Right lobe of liver (tissue), 6 donors: ENCODE measurements at regions not wholly inside any gene's neighbourhood (a gene's known extent, or its start where the extent isn't known, plus 50 kb on each side); places are given as distances from the start of the nearest gene placed in this dataset.

Source experiments
- ATAC-seq, 4 donors: fragments of 200-7000 bp; cut with Tn5 transposase; one replicate each; pipeline ENCODE4 v1.9.1; 2020; ENCODE audit warnings: mild to moderate bottlenecking in 4 of 4, moderate library complexity in 4 of 4
- DNase-seq, 3 donors: peaks; one replicate each; pipeline ENCODE4 v3.0.0-alpha.2; 2020
- H3K27ac ChIP-seq, 3 donors: fragments of 200-600 bp; one replicate each; pipeline ENCODE4 v1.8.0; 2022
- H3K27me3 ChIP-seq, 2 donors: fragments of 200-600 bp; one replicate each; pipeline ENCODE4 v1.8.0; 2022
- H3K36me3 ChIP-seq, 4 donors: fragments of 200-600 bp; sonication (generic) in 1 of 4; one replicate each; pipeline versions ENCODE4 v1.5.1 to v1.8.0; 2017 to 2022; ENCODE audit warnings: control low read depth in 1 of 4
- H3K4me1 ChIP-seq, 4 donors: fragments of 200-600 bp; sonication (generic) in 1 of 4; one replicate each; pipeline versions ENCODE4 v1.5.1 to v1.8.0; 2017 to 2022; ENCODE audit warnings: control low read depth in 1 of 4
- H3K4me3 ChIP-seq, 3 donors: fragments of 200-600 bp; one replicate each; pipeline ENCODE4 v1.8.0; 2022
- H3K9me3 ChIP-seq, 4 donors: fragments of 200-600 bp; sonication (generic) in 1 of 4; one replicate each; pipeline versions ENCODE4 v1.5.1 to v1.8.0; 2017 to 2022; ENCODE audit warnings: control low read depth in 1 of 4
- POLR2A ChIP-seq: fragments of 450-650 bp; IDR thresholded peaks from one replicate; pipeline ENCODE4 v1.6.1; 2017; ENCODE audit warnings: antibody characterized with exemption, mild to moderate bottlenecking
- WGBS: methylation state at CpG from one replicate; pipeline ENCODE4 v1.1.6; 2018; ENCODE audit warnings: low coverage, low lambda C conversion rate; ENCODE audit not compliant: insufficient coverage; ENCODE audit errors: missing lambda C conversion rate; 5-methylcytosine and 5-hydroxymethylcytosine counted together
- intact Hi-C, 2 donors: fragments of 100-400 bp; cut with DNase I; formaldehyde crosslinking; loops; one replicate each; pipeline versions ENCODE4 v1.11.2 to v1.14.1; 2022
- TF ChIP-seq, protein P1 (sequence below), 4 donors: fragments of 200-600 bp in 3 of 4; fragments of 450-650 bp in 1 of 4; IDR thresholded peaks; one replicate each; pipeline versions ENCODE4 v1.5.1 to v1.8.0; 2016 to 2022; ENCODE audit warnings: antibody characterized with exemption in 4 of 4, mild to moderate bottlenecking in 2 of 4
- donor health status: DM: no; HTN: yes; CAD: no.
- donor health status: DM: no; HTN: no; CAD: no.
- donor health status: DM: no; HTN: no; CAD: no.
- donor health status: DM: no; HTN: yes; CAD: no.
- donor health status: DM: no; HTN: yes; CAD: no.

DNA sequence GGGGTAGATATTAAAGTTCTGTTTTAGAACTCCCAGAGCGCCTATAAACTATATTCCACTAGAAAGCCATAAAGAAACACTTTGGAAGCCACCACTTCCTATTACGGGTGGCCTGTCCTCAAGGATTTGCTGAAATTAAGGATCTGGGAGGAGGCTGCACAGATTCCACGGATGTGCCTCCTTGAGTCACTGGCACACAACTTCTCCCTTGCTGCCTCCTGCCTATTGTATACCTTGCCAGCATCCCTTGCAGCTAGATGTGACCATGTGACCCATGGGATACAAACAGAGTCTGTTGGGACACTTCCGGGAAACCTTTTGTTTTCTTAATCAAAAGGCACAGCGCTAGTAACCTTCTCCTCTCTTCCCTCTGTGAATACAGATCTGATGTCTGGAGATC, 263.0 kb downstream of the C16orf95 start:
- 86% methylated on average over 5 of the region's 5 CpGs for WGBS
- Histone ChIP-seq H3K4me3 (no peak overlapping the region), H3K9me3 (no peaks in the 10 kb centered on the region), H3K36me3 (no peaks in the 10 kb centered on the region), H3K27me3 (no peaks in the 10 kb centered on the region), H3K27ac (no peak overlapping the region), H3K4me1 (no peaks in the 10 kb centered on the region)
- DNase-seq (no peak), ATAC-seq (no peak)
- no peak for TF ChIP-seq POLR2A
- TF ChIP-seq, protein P1, sequence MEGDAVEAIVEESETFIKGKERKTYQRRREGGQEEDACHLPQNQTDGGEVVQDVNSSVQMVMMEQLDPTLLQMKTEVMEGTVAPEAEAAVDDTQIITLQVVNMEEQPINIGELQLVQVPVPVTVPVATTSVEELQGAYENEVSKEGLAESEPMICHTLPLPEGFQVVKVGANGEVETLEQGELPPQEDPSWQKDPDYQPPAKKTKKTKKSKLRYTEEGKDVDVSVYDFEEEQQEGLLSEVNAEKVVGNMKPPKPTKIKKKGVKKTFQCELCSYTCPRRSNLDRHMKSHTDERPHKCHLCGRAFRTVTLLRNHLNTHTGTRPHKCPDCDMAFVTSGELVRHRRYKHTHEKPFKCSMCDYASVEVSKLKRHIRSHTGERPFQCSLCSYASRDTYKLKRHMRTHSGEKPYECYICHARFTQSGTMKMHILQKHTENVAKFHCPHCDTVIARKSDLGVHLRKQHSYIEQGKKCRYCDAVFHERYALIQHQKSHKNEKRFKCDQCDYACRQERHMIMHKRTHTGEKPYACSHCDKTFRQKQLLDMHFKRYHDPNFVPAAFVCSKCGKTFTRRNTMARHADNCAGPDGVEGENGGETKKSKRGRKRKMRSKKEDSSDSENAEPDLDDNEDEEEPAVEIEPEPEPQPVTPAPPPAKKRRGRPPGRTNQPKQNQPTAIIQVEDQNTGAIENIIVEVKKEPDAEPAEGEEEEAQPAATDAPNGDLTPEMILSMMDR (IDR thresholded peaks at IDR 0.05), result no peak
- intact Hi-C loops, result no loop called here

DNA sequence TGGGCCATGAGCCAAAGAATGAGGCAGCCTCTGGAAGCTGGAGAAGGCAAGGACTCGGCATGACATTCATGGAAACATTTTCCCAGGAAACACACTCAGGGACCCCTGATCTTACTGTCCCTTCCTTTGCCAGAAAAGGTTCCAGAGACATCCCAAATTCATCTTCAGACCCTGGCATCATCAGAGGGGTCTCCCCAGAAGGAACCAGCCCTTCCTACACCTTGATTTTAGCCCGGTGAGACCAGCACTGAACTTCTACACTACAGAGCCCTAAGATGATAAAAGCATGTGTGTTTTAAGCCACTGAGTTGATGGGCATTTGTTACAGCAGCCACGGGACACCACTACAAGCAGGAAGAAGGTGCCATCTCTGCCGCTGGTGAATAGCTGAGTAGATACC, 262.3 kb downstream of the C16orf95 start:
- H3K4me1 ChIP-seq, result no peaks in the 10 kb centered on the region
- no peaks in the 10 kb centered on the region for H3K36me3 ChIP-seq
- WGBS, result 67% methylated on average over 1 of the region's 4 CpGs
- no peak overlapping the region for H3K4me3 ChIP-seq
- no peaks in the 10 kb centered on the region for H3K9me3 ChIP-seq
- ATAC-seq, result no peak
- no peaks in the 10 kb centered on the region for H3K27me3 ChIP-seq
- no peak overlapping the region for H3K27ac ChIP-seq
- intact Hi-C loops, result no loop called here
- DNase-seq, result no peak
- TF ChIP-seq, protein P1 (IDR thresholded peaks at IDR 0.05), result no peak
- no peak for TF ChIP-seq POLR2A

DNA sequence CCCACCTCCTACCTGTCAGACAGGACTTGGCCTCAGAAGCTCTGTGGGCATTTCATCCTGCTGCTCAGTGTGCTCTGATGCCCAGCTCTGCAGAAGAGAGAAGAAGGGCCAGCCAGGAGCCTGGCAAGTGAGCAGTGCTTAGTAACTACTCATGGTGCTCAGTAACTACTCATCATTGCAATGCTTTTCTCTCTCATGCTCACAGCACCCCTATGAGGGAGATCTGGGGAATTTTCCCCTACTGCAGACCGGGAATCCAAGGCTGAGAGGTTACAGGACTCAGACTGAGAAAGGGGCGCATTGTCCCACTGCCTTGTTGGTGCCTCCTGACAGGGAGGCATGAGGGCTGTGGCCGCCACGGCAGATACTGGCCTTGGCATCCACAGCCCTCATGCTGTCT, 261.1 kb downstream of the C16orf95 start:
- ATAC-seq, result no peak
- no CpG with 5 or more reads among the region's 4 CpGs for WGBS
- intact Hi-C loops, result no loop called here

DNA sequence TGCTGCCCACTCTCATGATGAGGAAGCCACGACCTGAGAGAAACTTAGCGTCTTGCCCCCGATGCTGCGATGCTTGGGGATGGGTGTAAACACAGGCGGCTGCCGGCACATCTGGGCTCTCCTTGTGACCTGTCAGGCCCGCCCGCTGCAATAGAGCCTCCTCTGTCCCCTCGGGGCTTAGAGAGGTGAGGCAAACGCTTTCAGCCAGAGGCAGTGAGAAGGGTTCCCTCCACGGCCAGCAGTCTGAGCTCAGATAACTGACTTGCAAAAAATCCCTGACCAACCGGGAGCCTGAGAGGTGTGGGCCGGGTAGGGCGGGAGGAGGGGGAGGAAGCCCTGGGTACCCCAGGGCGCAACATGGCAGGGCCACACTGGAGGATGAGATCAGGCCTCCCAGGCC, 260.6 kb downstream of the C16orf95 start:
- H3K4me3 ChIP-seq, result no peak overlapping the region
- intact Hi-C loops, result no loop called here
- no peak for TF ChIP-seq POLR2A
- TF ChIP-seq, protein P1 (IDR thresholded peaks at IDR 0.05), result no peak
- DNase-seq (no peak), ATAC-seq (no peak)
- WGBS, result no CpG with 5 or more reads among the region's 15 CpGs
- H3K9me3 ChIP-seq, result no peaks in the 10 kb centered on the region
- H3K4me1 ChIP-seq, result no peaks in the 10 kb centered on the region
- H3K36me3 ChIP-seq, result no peaks in the 10 kb centered on the region
- H3K27ac ChIP-seq, result no peak overlapping the region
- no peaks in the 10 kb centered on the region for H3K27me3 ChIP-seq

More for the DNA sequence above, 261.1 kb downstream of the C16orf95 start:
- no peaks in the 10 kb centered on the region for H3K27me3 ChIP-seq
- no peak for DNase-seq
- H3K9me3 ChIP-seq, result no peaks in the 10 kb centered on the region
- no peaks in the 10 kb centered on the region for H3K36me3 ChIP-seq
- H3K4me3 ChIP-seq, result no peak overlapping the region
- TF ChIP-seq POLR2A, result no peak
- TF ChIP-seq, protein P1 (IDR thresholded peaks at IDR 0.05), result no peak
- no peak overlapping the region for H3K27ac ChIP-seq
- no peaks in the 10 kb centered on the region for H3K4me1 ChIP-seq

DNA sequence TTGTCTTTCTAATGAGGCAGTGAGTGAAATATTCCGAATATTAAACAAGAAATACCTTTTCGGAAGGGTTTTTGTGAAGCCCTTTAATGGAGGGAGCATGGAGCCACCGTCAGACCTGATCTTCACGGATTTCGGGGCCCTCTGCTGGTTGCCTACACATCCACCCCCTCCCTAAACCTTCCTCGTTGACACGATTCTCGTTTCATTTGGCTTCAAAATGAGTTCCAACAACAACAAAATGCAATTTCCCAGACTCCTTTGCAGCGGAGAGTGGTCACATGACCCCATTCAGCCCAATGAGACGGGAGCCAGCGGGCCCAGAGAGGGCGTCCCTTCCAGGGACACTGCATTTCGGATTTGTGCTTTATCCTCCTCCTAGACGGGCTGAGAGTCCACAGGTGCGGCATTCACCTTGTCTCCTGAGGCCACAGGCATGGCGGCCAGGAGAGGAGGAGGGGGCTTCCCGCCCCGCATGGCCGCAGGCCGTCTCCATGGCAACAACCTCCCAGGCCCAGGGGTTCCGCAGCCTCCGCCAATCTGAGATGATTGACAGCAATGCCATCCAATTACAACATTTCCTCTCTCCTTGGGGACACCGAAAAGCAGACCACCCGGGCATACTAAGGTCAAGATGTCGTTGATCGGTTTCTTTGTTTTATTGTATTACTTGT, 259.8 kb downstream of the C16orf95 start:
- H3K4me3 ChIP-seq, result no peak overlapping the region
- intact Hi-C loops, result no loop called here
- DNase-seq (no peak), ATAC-seq (no peak)
- no peaks in the 10 kb centered on the region for H3K36me3 ChIP-seq
- no peaks in the 10 kb centered on the region for H3K27me3 ChIP-seq
- H3K4me1 ChIP-seq, result no peaks in the 10 kb centered on the region
- no peak for TF ChIP-seq POLR2A
- TF ChIP-seq, protein P1 (IDR thresholded peaks at IDR 0.05), result no peak
- 69% methylated on average over 22 of the region's 26 CpGs for WGBS
- no peak overlapping the region for H3K27ac ChIP-seq
- H3K9me3 ChIP-seq, result no peaks in the 10 kb centered on the region
